HG03565 (cell line): ENCODE measurements at regions not wholly inside any gene's neighbourhood (a gene's known extent, or its start where the extent isn't known, plus 50 kb on each side); places are given as distances from the start of the nearest gene placed in this dataset.

Experiments
- ATAC-seq: cut with Tn5 transposase; IDR thresholded peaks from one replicate; pipeline ENCODE4 v1.9.1; 2021; ENCODE audit warnings: mild to moderate bottlenecking, moderate library complexity; ENCODE audit not compliant: unreplicated experiment

- no peak for ATAC-seq
Measured at GRCh38 chr5:155898284-155898683, 428.7 kb upstream of the SGCD start.

DNA sequence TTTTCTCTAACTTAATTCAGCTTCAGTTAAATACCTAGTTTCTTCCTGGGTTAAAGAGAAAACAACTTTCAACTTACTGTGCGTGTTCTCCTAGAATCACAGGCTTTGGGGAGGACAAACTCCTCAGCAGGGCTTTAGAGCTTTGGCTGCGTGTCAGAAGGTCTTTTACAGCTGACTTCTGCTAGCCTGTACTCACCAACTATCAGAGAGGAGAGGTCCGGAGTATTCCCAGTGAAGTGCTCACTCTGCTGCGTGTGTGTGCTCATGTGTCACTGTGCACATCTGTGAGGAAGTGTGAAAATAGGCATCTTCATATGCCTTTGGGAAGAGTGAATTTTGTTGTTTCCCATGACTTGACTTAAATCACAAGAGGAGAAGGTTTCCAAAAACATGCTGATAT is 423.2 kb upstream of the SGCD start:
- ATAC-seq, result no peak

GRCh38 chr5:155905364-155905763 is 421.6 kb upstream of the SGCD start:
- ATAC-seq, result no peak

- ATAC-seq, result no peak
Measured at GRCh38 chr5:155906046-155906445, 420.9 kb upstream of the SGCD start.

DNA sequence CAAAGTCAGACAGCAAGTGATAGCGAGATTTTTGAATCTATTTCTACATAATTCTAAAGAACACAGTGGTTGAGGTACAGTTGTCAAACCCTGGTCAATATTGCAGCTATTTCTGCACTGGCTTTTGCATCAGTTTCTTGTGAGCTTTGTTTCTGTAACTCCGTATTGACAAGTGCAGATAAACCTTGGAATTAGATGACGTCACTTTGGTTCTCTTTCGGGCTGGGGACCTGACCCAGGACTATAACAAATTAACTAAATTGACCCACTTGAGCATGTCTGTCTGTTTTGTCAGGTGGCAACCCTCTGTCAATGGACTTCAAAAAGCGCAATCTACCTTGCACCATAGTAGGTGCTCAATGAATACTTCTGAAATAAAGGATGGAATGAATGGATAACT is 418.4 kb upstream of the SGCD start:
- no peak for ATAC-seq

- no peak for ATAC-seq
Measured at GRCh38 chr5:155912291-155912690, 414.7 kb upstream of the SGCD start.

- ATAC-seq, result no peak
Measured at GRCh38 chr5:155914766-155915165, 412.2 kb upstream of the SGCD start.

DNA sequence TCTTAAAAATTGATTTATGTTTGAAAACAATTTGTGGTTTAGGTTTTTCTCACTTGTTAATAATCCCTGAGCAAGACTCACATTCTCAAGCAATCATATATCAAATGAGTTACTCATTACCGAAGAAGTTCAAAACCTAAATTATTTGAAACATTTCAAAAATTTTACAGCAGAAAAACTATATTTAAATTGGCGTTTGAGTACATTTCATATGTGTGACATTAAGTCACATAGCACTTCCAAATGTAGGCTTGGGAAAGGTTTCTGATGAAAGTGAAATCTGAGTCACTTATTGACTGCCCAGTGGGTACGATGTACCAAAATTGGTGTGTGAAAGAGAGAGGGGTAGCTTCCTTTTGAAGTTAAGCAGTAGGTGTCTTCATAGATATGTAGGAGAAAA is 411.4 kb upstream of the SGCD start:
- ATAC-seq, result no peak

GRCh38 chr5:155919126-155919525 is 407.8 kb upstream of the SGCD start:
- ATAC-seq, result no peak

DNA sequence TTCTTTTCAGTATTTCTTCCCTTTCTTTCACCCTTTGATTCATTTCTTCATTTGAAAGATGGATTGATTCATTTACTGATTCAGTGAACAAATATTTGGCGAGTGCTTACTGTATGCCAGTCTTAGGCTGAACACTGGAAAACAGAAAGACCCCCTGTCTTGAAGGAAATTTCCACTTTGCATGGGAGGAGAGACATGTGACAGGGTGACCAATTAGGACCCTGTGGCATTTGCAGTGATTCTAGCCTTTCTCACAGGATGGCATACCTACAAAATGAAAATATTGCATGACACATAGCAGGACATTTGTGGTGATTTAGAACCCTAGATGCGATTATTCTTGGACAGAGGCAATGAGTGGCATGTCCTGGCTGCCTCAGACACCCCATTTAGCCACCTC is 407.2 kb upstream of the SGCD start:
- no peak for ATAC-seq

DNA sequence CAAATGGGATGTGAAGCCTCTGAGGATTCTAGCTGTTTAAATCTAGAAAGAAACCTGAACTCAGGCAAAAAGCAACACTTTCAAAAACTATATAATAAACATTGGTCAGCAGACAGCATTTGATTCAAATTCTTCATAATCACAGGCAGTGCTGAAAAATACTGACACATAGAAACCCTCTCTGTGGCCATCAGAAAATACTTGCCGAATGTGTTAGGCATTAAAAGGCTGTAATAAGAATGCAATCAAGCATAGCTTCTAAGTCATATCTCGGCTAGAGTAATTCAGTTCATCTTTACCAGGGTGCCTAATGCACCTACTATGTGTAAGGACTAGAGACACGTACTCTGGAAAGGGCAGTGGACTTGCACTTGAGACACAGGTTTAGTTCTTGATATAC is 405.3 kb upstream of the SGCD start:
- no peak for ATAC-seq

GRCh38 chr5:155923784-155924183 is 403.2 kb upstream of the SGCD start:
- ATAC-seq, result no peak

DNA sequence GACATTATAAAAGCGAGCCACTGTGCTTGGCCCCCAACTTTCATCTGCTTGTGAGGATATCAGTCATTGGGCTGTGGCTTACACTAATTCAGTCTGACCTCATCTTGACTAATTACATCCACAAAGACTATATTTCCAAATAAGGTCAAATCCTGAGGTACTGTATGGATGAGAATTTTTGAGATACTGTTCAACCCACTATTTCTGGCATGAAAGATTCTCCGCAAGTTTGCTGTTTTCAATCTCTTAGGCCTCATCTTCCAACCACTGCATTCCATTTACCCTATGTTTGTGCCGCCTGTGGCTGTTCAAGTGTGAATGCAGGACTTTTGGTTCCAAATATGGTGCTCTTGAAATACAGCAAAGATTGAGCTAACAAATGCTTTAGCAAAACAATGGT is 400.9 kb upstream of the SGCD start:
- ATAC-seq, result no peak

GRCh38 chr5:155926766-155927165 is 400.2 kb upstream of the SGCD start:
- ATAC-seq, result no peak

GRCh38 chr5:155929112-155929511 is 397.9 kb upstream of the SGCD start:
- ATAC-seq, result no peak

GRCh38 chr5:155934964-155935363 is 392.0 kb upstream of the SGCD start:
- no peak for ATAC-seq

DNA sequence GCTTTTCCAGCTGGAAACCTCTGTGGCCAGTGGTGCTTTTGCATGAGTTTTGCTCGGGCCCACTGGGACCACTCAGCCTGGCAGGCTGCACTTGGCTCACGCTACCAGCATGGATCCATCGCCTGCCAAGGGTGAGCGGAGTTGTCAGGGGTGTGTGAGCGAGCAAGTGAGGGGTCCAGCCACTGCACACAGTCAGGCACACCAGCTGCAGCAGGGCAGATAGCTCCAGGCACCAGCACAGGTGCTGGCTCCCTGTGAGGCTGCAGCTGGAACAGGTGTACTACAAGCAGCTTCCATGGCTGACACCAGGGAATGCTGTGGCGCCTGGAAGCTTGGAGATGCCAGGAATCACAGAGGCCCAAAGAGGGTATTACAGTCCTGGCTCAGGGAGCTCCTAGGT is 391.2 kb upstream of the SGCD start:
- no peak for ATAC-seq

- no peak for ATAC-seq
Measured at GRCh38 chr5:155936520-155937406, 390.2 kb upstream of the SGCD start.

DNA sequence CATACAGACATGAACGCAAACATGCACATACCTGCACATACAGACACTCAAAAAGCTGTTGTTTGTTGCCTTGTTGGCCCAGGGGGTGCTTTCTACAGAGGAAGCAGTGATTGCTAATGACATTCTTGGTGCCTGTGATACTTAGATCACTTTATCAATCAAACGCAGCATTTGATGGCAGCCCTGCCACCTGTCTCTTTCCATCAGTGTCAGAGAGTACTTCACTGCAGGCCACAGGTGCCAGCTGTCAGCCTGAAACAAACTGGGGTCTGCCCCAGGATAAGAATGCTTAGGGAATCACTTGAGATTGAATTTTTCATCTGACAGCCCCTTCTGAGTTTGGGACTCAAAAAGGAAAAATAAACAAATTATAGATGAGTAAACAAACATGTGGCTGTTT is 388.9 kb upstream of the SGCD start:
- no peak for ATAC-seq

- no peak for ATAC-seq
Measured at GRCh38 chr5:155941340-155941739, 385.6 kb upstream of the SGCD start.

GRCh38 chr5:155943516-155944407 is 383.2 kb upstream of the SGCD start:
- ATAC-seq, result peak; percentile 98
